Ishikawa (cell line): ENCODE measurements at regions not wholly inside any gene's neighbourhood (a gene's known extent, or its start where the extent isn't known, plus 50 kb on each side); places are given as distances from the start of the nearest gene placed in this dataset.

ENCODE experiments used
- CEBPB ChIP-seq: IDR thresholded peaks from 2 replicates; pipeline ENCODE4 v1.6.1; 2012
- CREB1 ChIP-seq: IDR thresholded peaks from 2 replicates; pipeline ENCODE4 v1.6.1; 2012; ENCODE audit warnings: low read depth
- EGR1 ChIP-seq: IDR thresholded peaks from 2 replicates; pipeline ENCODE4 v1.6.1; 2012
- EP300 ChIP-seq: IDR thresholded peaks from 2 replicates; pipeline ENCODE4 v1.6.1; 2012; ENCODE audit warnings: borderline replicate concordance
- FOXM1 ChIP-seq: IDR thresholded peaks from 2 replicates; pipeline ENCODE4 v1.6.1; 2012; ENCODE audit warnings: low read depth, borderline replicate concordance
- NFIC ChIP-seq: IDR thresholded peaks from 2 replicates; pipeline ENCODE4 v1.6.1; 2012
- RAD21 ChIP-seq: IDR thresholded peaks from 2 replicates; pipeline ENCODE4 v1.6.1; 2012; ENCODE audit warnings: low read depth
- TAF1 ChIP-seq: IDR thresholded peaks from 2 replicates; pipeline ENCODE4 v1.6.1; 2012; ENCODE audit warnings: low read depth, mild to moderate bottlenecking
- TCF12 ChIP-seq: IDR thresholded peaks from 2 replicates; pipeline ENCODE4 v1.6.1; 2012; ENCODE audit warnings: low read depth
- YY1 ChIP-seq: IDR thresholded peaks from 2 replicates; pipeline ENCODE4 v1.6.1; 2012; ENCODE audit warnings: low read depth
- TF ChIP-seq, protein P1 (sequence below): IDR thresholded peaks from 2 replicates; pipeline ENCODE4 v1.6.1; 2012
- TF ChIP-seq, protein P2 (sequence below): IDR thresholded peaks from 2 replicates; pipeline ENCODE4 v1.6.1; 2012
- TF ChIP-seq, protein P3 (sequence below): IDR thresholded peaks from 2 replicates; pipeline ENCODE4 v1.6.1; 2012; ENCODE audit warnings: low read depth, mild to moderate bottlenecking

DNA sequence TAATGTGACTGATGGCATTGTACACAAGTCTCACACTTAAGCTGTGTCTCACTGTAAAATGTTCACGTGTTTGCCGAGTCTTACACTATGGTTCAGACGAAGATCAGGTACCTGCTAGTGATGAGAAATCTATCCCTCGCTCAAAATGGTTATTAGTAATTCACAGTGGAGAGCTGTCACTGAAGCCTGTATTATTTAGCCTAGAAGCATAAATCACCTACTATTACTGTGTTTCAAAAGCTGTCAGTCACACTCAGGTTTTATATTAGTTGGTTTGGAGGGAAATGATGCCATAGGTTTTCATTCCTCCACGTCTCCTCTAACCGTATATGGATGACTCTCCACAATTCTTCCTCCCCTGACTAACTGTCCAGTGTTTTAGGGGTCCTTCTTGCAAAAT, 292.4 kb upstream of the ZEB2 start:
- TF ChIP-seq RAD21 (no peak), CEBPB (no peak), TAF1 (no peak), EP300 (no peak), FOXM1 (no peak), CREB1 (no peak), TCF12 (no peak), EGR1 (no peak), YY1 (no peak), NFIC (no peak)
- TF ChIP-seq, protein P1, sequence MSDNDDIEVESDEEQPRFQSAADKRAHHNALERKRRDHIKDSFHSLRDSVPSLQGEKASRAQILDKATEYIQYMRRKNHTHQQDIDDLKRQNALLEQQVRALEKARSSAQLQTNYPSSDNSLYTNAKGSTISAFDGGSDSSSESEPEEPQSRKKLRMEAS = no peak
- TF ChIP-seq, protein P2, sequence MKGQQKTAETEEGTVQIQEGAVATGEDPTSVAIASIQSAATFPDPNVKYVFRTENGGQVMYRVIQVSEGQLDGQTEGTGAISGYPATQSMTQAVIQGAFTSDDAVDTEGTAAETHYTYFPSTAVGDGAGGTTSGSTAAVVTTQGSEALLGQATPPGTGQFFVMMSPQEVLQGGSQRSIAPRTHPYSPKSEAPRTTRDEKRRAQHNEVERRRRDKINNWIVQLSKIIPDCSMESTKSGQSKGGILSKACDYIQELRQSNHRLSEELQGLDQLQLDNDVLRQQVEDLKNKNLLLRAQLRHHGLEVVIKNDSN = no peak
- TF ChIP-seq, protein P3, sequence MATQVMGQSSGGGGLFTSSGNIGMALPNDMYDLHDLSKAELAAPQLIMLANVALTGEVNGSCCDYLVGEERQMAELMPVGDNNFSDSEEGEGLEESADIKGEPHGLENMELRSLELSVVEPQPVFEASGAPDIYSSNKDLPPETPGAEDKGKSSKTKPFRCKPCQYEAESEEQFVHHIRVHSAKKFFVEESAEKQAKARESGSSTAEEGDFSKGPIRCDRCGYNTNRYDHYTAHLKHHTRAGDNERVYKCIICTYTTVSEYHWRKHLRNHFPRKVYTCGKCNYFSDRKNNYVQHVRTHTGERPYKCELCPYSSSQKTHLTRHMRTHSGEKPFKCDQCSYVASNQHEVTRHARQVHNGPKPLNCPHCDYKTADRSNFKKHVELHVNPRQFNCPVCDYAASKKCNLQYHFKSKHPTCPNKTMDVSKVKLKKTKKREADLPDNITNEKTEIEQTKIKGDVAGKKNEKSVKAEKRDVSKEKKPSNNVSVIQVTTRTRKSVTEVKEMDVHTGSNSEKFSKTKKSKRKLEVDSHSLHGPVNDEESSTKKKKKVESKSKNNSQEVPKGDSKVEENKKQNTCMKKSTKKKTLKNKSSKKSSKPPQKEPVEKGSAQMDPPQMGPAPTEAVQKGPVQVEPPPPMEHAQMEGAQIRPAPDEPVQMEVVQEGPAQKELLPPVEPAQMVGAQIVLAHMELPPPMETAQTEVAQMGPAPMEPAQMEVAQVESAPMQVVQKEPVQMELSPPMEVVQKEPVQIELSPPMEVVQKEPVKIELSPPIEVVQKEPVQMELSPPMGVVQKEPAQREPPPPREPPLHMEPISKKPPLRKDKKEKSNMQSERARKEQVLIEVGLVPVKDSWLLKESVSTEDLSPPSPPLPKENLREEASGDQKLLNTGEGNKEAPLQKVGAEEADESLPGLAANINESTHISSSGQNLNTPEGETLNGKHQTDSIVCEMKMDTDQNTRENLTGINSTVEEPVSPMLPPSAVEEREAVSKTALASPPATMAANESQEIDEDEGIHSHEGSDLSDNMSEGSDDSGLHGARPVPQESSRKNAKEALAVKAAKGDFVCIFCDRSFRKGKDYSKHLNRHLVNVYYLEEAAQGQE = no peak
